HG02623 (cell line): ENCODE measurements at regions not wholly inside any gene's neighbourhood (a gene's known extent, or its start where the extent isn't known, plus 50 kb on each side); places are given as distances from the start of the nearest gene placed in this dataset.

Experiments used
- ATAC-seq: cut with Tn5 transposase; IDR thresholded peaks from one replicate; pipeline ENCODE4 v1.9.1; 2021; ENCODE audit warnings: moderate library complexity; ENCODE audit not compliant: unreplicated experiment

DNA sequence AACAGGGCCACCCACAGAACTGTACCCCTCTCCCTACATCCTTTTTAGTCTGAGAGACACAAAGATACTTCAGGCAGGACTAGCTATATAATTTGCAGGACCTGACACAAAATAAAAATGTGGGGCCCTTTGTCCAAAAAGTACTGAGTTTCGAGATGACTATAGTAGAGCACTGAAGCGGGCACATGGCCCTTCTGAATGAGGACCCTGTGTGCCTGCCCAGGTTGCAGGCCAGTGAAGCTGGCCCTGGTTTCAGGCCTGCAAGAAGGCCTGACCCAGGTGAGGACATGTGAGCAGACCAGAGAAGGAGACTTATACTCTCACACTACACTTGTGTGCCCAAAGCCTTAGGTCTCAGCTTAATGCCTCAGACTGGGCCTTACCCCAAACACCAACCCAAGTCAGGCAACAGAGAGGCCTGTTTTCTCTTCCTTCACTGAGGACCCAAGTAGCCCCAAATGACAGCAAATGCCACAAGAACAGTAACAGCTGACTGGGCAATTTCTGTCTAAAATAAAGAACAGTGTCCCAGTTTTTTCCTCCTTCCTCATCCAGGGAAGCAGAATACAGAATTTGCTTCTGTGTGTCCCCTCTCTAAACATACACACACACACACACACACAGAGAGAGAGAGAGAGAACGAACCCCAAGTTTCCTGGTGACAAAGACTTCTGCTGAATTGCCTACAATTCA, 100.9 kb upstream of the ARHGEF3 start:
- ATAC-seq: no peak

DNA sequence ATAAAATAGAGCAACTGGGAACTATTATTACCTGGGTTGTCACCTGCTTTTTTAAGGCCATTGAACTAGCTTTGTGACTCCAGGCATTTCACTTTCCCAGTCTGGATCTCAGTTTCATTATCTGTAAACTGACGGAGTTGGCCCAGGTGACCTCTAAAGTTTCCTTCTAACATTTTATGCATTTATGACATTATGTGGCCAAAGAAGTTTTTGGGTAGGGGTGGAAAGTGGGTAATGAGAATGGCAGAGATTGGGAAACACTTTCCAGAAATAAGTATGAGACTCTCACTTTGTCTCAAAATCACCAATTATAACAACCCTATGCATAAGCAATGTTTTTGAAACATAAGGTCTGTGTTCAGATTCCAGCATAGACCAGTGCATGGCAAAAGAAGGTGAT, 99.1 kb upstream of the ARHGEF3 start:
- no peak for ATAC-seq

DNA sequence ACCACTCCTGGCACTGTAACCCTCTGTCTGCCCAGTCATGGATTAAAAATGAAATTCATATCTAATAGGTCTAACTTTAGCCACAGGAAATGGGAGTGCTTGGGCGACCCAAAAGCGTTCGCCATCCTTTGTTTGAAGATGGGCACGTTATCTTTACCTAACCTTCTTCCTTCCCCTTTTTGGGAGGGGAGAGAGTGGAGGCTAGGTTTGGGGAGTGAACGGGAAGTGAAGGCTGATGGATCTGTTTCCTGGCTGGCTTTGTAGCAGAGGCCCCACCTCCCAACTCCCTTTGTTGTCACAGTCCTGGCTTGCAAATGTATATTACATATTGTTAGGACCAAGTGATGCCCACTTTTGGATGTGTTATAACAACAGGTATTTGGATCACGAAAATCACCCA, 98.1 kb upstream of the ARHGEF3 start:
- ATAC-seq: no peak

DNA sequence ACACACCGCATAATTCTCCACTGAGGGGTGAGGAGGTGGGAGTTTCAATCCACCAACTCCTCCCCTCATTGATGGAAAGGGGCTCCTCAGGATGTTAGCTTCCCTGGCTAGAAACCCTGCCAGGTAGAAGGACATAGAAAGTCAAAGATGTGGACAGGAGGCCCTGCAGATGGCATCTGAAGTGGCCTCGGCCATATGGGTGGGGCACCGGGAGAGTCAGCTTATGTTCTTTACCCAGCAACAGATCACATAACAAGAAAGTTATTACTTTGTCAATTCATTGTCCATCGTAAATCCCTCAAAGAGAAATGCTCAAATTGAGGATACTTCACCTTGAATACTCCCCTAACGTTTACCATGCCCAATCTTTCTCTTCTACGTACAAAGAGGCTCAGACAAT, 97.3 kb upstream of the ARHGEF3 start:
- ATAC-seq: no peak

DNA sequence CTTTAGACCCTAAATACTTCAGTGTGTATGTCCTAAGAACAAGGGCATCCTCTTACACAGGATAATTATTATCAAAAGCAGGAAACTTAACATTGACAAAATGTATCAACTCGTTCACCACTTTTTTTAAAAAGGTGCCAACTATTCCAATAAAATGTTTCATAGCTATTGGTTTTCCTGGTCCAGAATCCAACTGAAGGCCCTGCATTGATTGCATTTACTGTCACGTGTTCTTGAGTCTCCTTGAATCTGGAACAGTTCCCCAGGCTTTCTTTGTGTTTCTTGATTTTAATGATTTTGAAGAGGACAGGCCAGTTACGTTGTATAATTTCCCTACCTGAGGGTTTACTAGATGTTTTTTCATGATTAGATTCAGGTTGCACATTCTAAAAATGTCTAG, 94.6 kb upstream of the ARHGEF3 start:
- no peak for ATAC-seq

DNA sequence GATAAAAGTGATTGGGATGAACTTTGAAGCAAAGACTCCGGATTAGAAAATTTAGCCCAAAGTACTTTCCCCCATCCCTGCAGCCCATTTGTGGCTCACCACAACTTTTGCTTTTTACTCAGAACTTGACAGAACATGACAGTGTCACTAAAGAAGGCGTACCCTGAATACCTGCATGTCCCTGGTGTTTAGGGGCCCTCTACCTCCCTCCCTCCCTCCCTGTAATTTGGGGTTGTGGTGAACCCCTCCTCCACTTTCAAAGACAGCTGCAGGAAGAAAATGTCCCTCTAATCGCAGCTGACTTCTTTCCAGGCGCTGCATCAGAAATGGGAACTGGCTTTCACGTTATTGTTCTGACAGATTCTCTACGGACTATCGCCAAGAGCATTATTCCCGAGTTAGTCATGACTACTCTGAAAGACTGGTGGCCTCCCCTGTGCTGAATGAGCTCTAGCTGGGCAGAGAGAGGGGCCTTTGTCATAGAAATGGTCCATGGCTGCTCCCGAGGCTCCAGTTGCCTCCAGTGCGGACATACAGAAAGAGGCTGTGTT, 93.2 kb upstream of the ARHGEF3 start:
- peak; percentile 76 for ATAC-seq

DNA sequence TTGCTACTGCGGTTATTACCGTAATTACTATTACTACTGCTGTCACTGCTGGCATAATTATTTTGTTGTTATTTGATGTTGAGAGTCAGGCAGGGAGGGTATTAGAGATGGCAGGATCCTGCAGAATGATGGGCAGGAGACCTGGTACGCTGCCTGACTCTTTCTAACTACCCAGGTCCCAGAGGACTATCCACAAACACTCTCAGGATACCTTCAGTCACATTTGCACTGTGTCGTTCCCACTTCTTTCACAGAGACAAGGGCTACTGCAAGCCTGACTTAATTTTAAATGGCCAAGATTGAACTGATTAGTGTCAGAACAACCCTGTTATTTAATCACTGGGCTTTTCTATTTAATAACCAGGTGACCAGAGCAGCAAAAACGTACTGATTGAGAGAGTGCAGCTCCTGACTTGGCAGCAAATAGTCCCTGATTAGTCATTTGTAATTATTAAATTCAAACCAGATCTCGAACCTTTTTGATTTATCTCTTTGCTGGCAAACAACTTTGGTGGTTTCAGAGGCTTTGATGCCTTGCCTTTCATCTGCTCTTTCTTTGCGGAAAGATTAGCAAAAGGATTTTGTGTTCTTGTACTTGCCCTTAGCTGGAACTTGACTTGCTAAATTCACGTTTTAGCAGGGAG, 88.8 kb upstream of the ARHGEF3 start:
- ATAC-seq: no peak

DNA sequence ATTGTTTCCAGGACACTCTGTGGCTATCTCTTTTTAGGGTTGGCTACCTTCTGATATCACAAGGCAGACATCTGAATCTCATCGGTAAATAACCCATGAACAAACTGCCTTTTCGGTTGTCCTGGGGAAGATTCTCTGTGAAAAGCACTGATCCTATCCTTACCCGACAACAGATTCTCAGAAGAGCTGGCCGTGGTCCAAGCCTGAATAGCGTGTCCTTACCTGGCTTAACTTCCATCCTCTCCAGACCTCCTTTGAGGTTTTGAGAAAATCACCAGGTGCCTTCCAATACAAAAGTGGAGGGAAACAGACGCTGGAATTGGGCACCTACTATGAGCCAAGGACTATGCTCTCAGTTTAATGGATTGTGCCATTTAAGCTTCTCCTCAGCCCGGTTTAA, 87.4 kb upstream of the ARHGEF3 start:
- no peak for ATAC-seq

DNA sequence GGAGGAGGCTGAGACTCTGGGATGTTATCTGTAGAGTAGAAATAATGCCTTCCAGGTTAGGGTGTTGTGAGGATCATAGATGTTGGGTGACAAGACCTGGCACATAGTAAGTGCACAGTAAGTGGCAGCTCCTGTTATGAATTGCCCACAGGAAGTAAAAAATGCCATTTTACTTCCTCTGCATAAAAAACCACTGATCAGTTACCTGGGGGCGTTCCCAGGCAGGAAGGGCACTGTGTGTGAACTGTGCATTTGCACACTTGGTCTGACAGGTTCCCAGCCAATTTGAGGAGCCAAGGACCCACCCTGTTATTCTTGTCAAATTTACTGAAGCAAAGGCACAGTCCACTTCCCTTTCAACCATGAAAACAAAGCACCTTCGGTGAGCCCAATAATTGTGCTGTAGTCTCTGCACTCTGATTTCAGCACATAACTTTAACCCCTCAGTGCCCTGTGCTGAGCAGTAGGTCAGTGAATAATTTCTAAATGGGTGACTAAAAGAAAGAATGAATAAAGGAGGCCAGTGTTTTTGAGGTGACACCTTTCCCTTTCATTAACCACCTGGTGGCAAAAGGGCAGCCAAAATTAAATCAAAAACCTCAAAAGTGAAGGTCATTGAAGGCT, 85.8 kb upstream of the ARHGEF3 start:
- no peak for ATAC-seq

DNA sequence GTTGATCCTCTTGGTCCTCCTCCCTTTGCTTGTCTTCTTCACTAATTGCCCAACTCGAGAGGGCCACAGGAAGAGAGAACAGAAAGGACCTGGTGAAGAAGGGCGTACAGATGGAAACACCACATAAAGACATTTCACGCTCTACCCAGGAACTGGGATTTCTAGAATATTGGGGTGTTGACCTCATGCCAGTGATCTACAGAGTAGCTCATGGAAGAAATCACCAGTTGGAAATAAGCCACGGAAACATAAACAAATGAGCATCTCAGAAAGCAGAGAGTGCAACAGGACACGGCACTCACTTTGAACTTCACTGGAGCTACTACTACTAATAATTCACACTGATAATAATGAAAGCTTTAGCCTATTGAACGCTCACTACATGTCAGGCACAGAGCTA, 84.6 kb upstream of the ARHGEF3 start:
- ATAC-seq: no peak

DNA sequence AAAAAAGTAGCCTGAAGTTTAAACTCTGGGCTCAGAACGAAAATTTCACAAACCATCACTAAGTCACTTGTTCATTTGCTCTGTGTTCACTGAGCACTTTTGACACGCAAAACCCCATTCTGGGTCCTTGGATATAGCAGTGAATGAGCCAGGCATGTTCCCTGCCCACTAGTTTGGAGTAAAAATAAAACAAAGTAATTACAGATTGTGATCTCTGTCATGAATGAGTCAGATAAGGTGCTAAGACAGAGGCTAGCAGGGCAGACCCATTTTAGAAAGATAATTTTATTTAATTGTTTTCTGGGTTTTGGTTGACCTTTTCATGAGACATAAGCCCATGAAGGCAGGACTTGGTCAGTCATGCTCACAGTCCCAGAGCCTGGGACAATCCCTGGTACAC, 84.1 kb upstream of the ARHGEF3 start:
- no peak for ATAC-seq

DNA sequence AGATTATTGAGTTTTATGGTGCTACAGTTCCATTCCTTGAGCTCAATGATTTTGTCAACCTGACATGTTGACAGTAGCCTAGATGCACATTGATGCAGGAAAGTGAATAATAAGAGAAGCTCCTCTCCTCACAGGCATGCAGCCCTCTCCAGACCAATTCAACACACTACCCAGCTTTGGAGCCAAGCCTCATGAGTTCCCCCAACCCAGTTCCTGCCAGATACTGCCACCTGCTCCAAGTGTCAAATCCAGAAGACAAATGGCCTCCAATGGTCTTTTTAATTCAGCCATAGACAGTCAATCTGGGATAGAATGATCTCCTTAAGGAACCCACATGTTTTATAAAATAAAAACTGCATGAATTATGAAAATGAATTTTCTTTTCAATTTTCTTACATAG, 83.7 kb upstream of the ARHGEF3 start:
- ATAC-seq: no peak

DNA sequence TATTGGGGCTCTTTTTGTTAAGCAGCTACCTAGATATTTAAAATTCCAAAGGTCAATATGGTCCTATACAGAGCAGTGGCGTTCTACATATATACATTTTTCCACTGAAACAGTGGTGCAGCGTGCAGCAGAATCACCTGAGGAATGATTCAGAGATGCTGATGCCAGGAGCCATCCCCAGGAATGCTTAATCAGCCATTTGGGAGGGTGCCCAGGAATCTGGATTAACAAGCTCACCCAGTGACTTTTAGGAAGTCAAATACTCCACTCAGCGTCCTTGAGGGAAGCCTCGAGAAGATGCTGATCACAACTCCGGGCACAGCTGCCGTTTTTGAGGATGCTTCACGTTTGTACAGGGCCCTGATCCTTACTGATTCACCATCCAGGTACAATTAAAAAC, 82.6 kb upstream of the ARHGEF3 start:
- no peak for ATAC-seq

DNA sequence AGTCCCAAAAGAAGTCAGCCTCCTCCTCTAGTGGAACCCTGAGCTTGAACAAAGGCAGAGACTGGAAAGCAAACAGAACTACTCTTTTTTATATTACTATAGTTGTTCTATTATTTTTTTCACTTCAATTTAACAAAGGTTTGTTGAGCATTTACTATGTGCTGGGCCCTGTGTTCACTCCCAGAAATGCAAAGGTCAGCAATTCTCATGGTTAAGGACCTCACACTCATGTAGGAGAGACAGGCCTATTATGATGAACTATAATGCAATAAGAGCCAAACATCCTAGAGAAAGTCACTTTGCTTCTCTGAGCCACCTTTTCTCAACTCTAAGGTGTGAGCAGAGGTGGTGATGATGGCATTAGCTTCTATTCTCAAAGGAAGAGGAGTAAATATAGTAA, 82.1 kb upstream of the ARHGEF3 start:
- no peak for ATAC-seq

DNA sequence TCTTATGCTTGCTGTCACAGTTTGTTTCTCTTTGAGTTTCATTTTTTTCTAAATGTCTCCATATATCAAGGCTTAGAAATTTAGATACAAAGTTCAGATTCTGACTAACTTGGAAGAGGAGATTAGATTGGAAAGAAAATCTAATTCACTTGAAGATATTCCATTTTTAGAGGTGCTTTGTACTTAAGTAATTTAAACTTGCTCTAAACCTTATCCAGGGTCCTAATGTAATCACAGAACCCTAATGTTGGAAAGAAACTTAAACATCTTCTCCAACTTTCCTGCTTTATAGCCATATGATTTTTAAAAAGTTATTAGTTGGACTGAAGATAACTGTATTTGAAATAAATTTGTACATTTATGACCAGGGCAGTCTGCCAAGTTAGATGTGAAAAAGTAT, 81.1 kb upstream of the ARHGEF3 start:
- no peak for ATAC-seq

DNA sequence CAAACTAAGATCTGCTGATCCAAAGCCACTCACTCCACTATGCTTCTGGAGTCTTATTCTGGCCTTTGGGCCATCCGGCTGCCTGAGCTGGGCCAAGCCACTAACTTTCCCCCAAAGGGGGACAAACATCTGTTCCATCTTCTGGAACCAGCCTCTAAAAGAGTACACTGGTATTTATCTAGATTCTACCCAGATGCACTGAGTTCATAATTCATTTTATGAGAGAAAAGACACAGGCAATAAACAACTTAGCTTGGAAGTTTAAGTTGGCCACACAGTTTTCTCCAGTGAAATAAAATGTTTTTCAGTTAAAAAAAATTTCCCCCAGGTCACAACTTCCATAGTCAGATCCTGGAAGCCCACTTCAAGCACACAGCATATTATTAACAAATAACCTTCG, 80.1 kb upstream of the ARHGEF3 start:
- ATAC-seq: no peak

DNA sequence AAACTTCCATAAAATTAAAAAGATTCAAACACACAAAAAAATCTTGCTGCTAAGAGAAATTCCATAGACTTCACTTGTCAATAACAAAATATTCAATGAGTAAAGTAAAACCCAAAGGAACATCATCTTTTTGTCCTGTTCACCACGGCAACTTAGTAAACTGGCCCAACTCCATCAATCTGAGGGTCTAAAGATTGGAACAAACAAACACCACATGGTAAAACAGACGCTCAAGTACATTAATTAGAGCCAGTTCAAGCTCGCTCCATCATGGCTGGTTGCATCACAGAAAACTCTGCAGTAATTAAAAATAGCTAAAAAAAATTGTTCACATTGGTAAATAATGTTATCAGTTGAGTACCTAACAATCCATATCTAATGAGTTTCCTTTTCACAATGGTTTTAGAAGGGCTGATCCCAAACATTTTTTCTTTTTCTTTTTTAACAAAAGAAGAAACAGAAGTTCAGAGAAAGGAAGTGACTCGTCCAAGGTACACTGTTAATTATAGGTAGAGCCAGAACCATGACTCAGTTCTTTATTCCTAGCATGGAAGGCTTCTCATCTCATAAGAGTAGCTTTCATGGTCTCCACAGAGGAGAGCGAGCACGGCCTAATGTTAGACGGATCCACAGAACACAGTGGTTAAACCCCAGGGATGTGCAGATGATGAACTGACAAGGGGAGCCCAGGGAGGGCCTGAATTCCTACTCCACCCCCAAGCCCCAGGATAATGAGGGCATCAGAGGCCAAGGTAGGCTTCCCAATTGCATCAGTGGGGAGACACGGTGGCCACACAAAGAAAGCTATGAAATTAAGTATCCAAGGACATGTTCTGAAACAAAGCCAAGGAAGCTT, 79.2 kb upstream of the ARHGEF3 start:
- ATAC-seq: no peak

DNA sequence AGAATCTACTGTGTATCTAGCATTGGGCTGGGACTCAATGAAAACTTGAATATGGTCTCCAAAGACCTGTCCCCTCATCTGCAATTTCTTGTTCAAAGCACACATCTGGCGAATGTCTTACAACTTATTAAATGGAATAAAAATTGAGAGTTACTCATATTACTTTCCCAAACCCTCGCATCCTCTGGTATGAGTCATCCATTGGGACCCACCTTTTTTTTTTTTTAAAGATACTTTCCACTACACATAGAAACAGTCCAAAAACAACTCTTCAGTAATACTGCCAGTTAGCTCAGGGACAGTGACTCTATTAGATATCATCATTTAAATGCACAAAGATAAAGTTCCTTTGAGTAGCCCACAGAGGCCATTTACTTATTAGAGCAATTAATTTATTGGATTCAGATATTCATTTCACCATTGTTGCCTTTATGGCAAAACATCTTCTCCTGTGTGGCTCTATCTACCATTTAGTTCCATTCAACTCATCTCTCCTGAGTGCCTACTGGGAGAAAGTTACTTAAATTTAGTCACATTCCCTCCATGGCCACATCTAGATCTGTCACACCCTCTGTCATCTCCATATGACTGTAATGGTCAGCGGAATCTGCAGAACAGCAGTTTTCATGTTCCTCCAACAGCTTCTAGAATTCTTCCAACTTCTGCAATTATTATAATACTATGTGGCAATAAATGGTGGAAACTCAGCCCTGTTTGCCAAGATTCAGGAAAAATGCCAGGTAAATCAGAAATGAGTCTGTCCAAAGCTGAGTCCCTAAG, 77.9 kb upstream of the ARHGEF3 start:
- no peak for ATAC-seq

DNA sequence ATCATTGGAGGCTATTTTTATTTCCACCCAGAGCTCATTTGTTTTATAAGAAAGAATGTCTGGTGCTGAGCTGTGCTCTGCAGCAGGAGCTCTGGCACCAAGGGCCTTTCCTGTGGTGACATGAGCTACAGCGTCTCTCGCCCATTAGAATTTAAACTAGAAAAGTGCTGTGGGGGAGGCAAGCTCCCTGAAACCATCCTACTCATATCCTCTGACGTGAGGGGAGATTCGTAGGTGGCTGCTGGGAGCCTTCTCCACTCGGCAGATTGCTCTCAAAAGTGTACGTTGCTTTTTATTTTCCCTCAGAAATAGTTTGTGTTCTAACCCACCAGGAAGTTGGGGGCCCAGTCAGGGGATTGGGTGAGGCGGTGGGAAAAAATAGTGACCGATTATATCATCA, 76.3 kb upstream of the ARHGEF3 start:
- no peak for ATAC-seq

DNA sequence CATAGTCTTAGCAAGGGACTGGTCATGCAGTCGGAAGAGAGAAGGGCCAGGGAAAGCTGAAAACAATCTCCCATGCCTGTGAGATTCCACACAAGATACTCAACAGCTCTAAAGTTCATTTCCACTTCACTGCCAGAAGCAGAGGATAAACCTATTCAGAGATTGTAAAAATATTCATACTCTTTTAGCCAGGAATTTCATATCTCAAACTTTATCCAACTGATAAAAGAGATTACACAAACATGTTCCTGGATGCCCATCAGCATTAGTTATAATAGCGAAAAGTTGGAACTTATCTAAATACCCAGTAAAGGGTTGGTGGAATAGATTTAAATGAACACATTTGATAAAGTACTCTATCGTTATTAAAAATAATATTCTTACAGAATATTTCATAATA, 75.2 kb upstream of the ARHGEF3 start:
- no peak for ATAC-seq

DNA sequence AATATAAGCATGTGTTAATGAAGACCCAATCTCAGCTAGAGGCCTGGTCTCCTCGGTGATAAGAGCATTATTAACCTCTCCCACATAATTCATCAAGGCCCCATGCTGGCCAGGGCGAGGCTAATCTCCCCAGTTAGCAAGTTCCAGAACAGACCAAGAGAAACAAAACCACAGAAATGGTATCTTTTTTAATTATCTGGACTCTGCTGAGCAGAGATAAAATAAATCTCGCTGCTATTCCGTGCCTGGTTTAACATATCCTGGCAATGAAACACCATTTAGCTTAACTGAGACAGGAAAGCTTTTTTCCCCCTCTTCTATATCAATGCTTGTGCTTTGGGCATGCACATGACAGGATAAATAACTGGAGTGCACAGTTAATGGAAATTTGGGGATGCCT, 72.5 kb upstream of the ARHGEF3 start:
- ATAC-seq: no peak
